GM23248 (cell line): ENCODE measurements at regions not wholly inside any gene's neighbourhood (a gene's known extent, or its start where the extent isn't known, plus 50 kb on each side); places are given as distances from the start of the nearest gene placed in this dataset.

ENCODE experiments used
- EZH2 ChIP-seq: fragments of 200-600 bp; sonication (generic); IDR thresholded peaks from 2 replicates; pipeline ENCODE4 v1.6.1; 2018; ENCODE audit warnings: antibody characterized with exemption, mild to moderate bottlenecking; ENCODE audit not compliant: insufficient read depth, poor library complexity, severe bottlenecking
- EZH2phosphoT487 ChIP-seq: fragments of 200-600 bp; sonication (generic); IDR thresholded peaks from 2 replicates; pipeline ENCODE4 v1.6.1; 2018; ENCODE audit warnings: antibody characterized with exemption, moderate library complexity, mild to moderate bottlenecking, low read depth; ENCODE audit not compliant: insufficient read depth

DNA sequence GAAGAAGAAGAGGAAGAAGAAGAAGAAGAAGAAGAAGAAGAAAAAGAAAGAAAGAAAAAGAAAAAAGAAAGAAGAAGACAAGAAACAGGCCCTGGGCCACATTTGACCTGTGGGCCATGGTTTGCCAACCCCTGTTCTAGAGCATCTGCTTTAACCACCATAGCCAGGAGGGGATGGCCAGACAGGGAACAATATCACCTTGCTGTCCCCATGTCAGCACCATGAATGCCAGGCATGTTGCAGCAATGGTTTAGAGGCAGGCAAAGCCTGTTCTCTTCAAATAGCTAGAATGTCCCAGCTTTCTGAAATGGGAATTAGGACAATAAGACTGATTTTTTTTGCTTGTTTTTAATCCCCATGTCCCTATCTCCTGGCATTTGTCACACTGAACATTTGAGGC, 338.6 kb upstream of the PLET1 start:
- no peak for TF ChIP-seq EZH2
- no peak for TF ChIP-seq EZH2phosphoT487
